SKM-1 treated with dmso at 0.1 percent for 144 hours (cell line): ENCODE measurements at regions not wholly inside any gene's neighbourhood (a gene's known extent, or its start where the extent isn't known, plus 50 kb on each side); places are given as distances from the start of the nearest gene placed in this dataset.
A peak's percentile ranks its signal among the peaks of the same experiment; 100 is the strongest.
"Not testable (repeated sequence)": the region's sequence is repeated elsewhere in the genome, so short reads cannot be mapped to it uniquely, and the experiment has no call there.

Source experiments
- DNase-seq: peaks from one replicate; lab custom pipeline; 2025; ENCODE audit not compliant: unreplicated experiment; lab: John Stamatoyannopoulos, UW

DNA sequence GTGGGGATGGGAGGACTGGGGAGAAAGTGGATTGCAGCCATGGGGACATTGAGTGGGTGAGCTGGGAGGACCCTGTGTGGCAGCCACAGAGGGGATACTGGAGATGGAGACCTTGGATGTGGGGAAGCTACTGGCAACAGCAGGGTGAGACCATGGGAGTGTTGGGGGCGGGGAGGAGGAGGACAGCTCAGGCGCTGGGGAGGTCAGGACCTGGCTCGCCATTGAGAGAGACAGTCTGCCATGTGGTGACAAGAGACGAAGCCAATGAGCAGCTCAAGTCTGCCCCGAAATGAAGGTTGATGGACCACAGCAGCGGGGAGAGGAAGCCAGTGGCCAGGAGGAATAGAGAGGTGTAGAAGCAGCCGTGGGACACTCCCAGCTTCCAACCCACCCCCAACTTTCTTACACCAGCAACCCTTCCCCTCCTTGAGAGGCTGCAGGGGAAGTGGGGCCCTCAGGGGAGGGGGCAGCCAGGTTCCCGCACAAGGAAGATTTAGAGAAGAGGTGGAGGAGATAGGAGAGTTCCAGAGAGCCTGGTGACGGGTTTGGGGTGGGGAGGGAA lies 118.1 kb downstream of the ASB7 start:
- DNase-seq = no peak

DNA sequence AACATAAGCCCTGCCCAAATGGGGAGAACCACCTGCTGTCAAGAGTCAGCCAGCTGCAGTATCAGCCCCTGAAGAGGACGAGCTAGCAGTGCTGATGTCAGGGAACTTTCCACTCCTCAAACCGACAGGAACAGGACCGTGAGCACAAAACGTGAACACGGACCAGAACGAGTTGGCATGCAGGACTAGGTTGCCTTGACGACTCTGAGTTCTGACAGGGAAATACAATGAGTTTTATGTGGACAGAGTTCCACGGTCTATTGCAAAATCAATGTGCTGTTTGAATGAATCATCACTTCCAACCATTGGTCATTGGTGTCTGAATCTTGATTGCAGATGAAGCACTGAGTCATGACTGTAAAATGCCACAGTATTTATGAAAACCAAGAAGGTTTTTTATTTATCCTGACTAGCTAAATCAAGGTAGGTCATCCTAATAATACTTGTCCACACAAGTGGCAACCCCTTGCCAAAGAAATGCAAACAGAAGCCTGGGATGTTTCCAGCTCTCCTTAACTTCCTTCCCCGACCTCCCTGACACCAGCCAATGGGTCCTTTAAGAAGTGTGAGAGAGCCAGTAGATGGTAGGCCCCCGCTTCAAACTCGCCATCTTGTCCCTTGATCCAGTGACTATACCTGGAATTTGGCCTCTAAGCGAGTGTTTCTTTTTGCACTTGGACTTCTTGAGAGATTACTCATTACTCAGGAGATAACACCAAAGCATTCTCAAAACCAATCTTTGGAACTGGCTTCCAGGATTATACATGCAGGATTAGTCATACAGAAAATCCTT lies 119.6 kb downstream of the ASB7 start:
- DNase-seq = peak; percentile 81

DNA sequence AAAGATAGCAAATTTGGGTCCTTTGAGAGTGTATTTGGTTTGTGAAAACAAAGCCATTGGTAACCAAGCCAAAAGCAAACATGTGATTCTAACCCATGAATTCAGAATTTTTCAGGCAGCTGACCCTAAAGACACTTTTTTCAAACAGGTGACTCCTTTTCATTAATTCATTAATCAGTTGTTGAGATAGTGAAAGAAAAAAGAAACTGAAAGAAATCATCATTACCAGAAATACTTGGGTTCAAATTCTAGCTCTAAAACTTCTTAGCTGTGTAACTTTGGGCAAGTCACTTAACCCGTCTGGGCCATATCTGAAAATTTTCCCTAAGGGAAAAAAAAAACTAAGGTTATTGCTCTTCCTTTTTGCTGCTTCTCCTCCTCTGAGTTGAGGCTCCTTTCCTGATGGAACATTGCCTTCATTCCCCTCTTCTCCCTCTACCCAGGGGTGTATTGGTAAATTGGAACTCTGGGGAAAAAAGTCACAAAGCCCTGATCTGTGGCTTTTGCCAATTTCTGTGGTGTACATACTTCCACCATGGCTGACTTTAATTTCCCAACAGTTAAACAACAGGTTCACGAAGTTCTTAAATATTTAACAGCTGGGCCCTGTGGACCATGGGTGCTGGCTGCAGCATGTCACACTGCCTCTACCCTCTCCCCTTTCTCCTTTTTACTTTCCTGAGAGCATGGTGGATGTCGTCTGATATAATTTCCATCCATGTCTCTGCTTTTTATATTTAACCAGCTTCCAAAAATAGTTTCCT lies 120.3 kb downstream of the ASB7 start:
- DNase-seq = no peak

DNA sequence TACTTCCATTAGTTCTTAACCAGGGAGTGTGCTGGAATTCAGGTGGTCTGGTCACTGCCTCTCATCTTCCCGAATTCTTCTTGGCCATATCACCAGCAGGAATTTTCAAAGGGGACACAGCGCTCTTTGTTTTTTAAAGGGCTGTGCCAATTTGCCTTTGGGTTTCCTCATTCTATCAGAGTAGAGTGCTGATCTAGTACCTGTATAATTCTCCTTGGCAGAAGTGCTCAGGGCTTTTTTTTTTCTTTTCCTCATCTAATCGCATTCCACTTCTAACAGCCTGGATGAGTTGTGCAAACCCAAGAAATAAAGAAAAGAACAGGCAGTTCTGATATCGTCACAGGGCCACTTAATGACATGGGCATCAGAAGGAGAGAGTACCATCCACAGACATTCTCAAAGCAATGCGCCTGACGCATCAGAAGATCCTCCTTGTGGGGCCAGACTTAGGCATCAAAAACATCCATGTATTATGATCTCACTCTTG lies 121.0 kb downstream of the ASB7 start:
- no peak for DNase-seq

DNA sequence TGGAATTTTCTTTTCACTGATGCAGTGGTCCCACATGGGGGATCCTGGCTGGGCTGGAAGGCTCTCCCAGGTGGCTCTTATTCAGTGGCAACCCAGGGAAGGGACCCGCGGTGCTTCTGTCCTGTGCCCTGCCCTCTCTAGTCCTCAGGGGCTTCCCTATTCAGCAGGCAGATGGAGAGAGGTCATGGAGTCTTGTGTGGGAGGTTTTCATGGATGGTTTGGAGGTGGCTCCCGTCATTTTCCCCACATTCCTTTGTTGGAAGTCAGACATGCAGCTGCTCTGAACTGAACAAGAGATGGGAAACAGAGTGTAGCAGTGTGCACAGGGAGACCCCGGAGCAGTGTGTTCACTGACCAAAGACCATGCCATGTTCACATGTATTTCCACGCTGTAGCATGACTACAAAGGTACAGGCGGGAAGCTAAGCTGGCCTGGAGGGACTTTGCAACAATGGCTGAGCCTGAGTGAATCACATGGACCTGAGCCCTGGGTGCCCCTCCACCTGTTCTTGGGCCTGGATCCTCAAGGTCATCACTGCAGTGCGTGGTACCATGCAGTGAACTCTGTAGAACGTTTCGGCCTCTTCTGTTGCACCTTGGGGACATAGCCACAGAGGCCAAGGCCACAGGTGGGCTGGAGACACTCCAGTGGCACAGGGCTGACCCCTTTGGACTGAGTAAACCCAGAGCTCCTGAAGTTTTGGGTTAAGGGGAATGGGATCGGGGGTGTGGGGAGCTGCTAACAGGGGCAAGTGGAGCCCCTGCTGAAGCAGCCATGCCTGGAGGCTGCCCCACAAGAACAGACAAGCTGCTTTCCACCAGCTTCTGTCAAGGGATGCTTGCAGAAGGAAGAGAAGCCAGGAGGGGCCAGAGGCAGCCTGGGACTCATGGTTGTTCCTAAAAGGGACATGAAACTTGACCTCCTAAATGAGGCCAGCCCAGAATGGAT lies 123.0 kb downstream of the ASB7 start:
- DNase-seq = no peak

DNA sequence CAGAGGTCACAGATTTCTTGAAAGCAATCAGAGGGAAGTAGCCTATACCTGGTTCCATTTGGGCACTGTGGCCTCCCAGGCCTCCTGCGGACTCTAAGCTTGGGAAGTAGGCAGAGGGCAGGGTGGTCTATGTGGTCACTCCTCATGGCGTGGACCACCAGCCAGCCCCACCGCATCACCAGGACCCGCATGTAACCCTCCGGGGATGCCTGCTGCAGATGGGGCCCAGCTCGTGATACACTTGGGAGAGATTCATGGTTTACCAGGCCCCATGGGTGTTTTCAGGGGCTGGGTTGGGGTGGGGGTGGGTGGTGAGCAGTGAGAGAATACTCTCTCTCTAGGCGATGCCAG lies 123.7 kb downstream of the ASB7 start:
- DNase-seq = no peak

DNA sequence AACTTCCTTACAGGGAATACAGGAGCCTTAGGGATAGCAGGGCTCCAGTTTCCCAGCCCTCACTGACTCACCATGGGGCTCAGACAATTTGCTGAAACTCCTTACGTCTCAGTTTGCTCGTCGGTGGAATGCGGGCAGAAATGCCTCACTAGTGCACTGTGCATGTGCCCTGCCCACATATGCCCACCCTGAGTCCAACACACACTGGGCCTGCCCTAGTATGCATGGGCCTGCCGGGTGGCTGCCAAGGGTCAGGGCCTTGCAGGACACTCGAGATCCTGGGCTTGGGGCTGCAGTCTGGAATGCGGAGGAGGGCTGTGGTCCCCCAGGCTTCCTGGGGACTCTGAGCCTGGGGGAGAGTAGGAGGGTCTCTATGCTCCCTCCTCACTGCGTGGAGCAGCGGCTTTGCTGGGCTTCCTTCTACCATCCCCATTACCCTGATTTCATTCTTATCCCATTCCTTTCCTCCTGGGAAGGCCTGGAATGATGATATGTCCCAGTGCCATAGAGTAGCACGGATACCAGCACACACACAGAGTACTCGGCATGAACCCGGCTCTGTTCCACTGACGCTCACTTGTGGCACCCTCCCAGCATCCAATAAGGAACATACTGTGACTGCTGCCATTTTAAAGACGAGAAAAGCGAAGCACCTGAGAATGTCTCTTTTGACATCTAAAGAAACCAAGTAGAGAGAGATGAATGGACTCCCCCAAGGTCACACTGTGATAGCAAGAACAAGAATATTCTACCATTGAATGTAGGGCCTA lies 124.2 kb downstream of the ASB7 start:
- no peak for DNase-seq

DNA sequence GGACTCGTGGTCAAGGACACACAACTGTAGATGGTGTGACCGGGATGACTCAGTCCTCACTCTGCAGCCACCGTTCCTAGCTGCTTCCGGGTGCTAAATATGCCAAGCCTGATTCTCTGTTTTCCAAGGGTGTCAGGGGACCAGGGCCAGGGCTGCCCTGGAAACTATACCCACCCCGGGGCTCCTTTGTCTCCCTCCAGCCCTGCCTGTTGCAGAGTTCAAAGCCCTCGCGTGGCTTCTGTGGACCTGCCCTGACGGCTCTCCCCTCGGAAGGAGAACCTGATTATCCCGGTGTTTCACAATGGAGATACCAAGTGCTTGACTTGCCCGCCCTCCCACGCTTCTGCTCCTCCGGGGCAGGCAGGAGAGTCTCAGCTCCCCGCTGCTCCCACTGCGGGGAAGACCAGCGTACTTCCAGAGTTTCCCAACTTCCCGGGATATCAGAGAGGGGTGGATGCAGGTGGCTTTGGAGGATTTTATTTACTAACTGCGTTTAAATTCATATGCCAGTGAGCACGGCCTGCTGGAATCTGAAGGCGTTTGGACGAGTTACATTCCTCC lies 125.0 kb downstream of the ASB7 start:
- no peak for DNase-seq

DNA sequence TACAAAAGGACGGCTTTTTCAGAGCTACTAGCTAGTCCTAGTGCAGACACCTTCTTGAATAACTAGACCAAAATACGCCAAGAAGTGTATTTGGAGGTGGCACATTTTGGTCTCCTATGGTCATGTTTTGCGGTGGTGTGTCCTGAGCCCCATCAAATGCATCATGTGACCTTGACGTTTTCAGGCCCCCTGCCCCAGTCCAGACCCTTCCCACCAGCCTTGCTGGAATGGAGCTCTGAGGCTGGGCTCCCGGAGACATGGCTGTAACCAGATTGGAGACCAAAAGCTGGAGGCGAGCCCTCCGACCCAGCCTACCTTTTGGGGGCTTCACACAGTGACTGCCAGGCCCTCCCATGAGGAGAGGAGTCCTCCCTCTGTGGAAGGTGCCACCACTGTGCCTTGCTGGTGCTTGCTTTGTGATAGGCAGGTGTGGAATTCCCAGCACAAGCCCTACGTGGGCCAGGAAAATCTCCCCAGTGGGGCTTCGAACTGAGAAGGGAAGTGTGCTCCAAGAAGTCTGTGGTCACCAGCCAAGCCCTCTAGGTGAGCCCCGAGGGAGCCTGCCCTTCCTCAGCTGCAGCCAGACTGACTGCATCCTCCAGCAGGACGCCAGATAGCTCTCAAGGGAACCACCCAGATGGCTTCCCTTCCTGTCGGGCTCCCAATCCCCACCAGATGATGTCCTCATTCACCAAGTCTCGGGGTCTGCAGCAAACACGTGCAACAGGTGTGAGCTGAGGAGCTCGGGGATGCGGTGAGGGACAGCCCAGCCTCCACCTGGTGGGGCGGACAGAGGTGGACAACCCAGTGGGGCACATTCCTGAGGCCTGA lies 126.2 kb downstream of the ASB7 start:
- no peak for DNase-seq

DNA sequence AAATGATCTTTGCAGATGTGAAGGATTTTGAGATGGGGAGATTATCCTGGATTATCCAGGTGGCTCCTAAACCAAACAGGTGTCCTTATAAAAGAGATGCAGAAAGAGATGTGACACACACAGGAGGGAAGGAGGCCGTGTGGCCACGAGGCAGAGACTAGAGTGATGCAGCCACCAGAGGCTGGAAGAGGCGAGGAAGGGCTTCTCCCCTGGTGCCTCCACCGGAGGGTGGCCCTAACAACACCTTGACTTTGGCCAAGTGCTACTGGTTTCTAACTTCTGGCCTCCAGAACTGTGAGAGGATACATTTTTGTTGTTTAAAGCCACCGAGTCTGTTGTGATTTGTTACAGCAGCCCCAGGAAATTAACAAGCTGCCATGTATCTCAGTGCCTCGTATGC lies 127.1 kb downstream of the ASB7 start:
- DNase-seq = no peak

DNA sequence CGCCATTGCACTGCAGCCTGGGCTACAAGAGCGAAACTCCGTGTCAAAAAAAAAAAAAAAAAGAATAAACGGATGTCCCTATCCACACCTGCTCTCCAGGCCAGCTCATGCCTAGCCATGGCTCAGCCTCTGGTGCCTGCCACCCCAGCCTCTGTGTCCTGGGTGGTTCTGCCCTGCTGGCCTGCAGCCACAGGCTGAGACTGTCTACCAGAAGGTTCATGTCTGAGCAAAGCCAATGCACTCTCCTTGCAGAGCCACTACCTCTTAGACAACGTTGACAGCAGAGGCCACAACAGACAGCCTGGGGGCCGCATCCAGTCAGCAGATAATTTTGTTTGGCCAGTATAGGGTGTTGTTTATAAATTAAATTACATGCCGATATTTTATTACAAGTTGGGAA lies 127.7 kb downstream of the ASB7 start:
- DNase-seq = no peak

DNA sequence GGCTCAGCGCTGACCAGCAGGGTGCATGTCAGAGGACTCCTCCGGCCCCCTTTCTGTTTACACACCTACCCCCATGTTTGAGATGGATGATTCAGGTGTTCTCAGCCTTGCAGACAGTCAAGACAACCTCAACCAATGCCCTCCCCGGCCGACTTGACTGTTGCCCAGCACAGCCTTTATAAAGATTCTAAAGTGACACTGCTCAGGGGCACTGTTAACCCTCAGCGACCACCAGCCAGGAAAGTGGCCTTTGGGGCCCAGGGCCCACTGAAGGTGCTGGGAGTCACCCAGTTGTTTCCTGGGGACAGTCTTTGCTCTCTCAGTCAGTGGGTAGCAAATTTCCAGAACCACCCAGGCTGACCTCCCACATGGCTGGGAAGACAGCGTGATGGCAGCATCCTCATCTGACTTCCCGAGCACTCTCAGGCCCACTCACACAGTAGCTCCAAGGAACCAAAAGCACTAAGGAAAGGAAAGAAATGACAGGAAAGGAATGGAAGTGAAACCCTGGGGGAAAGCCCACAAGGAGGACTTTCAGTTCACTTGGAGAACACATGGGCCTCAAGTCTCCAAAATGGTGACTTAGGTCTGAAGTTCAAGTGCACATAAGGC lies 128.4 kb downstream of the ASB7 start:
- DNase-seq = no peak

DNA sequence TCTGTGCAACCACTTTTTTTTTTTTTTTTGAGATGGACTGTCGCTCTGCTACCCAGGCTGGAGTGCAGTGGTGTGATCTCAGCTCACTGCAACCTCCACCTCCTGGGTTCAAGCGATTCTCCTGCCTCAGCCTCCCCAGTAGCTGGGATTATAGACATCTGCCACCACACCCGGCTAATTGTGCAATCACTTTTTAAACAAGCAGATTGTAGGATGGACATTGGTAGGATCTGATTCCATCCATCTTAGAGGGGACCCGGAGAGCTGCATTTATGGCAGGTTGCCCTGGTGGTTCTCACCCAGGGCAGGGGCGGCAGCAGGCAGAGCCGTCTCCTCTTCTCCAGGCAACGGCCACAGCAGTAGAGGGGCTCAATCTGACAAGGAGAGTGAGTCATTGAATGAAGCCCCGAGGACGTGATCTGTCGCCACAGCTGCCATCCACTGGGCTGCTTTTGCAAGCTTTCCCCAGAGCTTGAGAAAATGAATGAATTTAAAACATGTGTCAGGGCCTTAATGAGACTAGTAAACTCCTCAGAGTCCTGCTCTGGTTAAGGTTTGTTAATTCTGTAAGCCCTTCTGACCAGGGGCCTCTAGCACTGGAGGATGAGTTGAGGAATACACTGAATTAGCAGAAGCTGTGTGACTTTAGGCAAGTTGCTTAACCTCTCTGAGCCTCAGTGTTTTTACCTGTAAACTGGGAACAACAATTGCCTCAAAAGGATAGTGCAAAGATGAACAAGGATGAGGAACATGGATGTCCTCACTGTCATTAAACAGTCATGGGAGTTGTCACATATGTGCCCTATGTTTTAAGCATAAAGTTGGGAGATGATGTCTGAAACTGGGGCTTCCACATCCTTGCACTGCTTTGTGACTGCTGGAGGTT lies 129.1 kb downstream of the ASB7 start:
- DNase-seq = no peak

DNA sequence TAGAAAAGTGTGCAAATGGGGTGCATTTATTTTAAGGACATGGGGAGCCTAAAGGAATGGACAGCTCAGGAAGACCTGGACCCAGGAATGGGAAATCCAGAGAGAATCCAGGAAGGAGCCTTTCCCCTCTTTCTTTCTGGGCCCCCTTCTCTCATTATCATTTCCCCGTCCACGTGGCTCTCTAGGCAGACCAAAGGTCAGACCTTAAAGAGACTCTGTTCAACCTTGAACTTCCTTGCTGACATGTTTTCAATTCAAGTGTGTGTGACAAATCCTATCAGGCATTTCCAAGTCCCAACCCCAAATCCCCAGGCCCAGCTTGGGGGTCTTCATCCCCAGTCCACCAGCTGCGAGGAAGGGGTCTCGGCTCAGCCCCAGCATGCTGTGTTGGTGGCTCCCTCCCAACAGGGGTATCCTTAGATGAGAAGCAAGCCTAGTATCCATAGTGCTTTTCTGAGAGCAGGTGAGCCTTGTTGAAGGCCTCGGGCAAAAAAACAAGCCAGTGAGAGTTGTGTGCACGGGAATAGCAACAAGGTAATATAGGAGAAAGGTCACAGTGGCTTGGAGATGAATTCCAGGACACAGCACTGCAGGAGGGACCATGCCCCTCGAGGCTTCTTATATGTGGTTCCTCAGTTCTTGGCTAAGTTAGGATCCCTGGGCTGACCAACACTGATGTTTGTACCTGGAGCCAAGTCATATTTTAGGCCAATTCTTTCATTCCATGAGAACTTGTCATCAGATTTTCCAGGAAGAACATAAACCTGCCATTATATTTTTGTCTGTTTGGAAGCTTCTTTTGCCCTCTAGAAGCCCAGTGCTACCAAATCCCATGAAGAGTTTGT lies 130.0 kb downstream of the ASB7 start:
- no peak for DNase-seq

DNA sequence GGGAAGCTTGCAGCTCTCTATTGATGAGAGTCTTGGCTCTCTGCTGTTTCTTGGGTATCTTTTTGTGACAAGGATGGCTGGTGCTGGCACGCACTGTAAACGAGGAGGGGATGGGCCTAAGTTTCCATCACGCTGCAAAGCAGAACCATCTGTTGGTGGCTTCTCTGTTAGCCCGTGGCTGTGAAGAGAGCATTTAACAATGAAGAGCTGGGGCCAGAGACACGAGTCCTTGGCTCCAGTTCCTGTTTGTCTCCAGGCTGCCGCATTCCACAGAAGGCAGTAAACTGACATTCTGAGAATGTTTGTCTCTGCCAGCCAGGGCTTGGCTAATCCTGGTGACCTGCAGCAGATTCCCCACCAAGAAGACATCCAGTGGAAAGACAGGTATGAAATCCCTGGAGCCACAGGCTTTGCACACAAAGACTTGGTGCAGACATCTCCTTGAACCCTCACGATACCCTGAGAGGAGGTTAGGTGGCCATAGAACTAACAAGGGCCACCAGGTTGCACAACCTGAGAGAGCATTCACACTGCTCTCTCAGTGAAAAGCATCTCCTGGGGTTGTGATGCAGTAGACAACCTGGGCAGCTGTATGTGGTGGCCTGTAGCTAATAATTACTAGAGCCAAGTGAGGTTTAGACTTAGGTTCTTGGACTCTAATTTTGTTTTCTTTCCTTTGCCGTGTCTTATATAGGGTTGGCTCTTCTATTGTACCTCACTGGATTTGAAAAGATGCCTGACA lies 130.9 kb downstream of the ASB7 start:
- DNase-seq = no peak

DNA sequence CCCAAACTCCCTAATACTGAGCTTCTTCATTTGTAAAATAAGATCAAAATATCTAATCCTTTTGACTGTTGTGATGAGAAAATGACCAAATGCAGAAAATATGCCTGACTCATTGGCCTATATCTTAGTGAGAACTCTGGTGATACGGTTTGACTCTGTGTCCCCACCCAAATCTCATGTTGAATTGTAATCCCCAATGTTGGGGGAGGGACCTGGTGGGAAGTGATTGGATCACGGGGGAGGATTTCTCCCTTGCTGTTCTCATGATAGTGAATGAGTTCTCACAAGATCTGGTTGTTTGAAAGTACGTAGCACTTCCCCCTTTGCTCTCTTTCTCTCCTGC lies 131.4 kb downstream of the ASB7 start:
- not testable (repeated sequence) for DNase-seq
